Mammary epithelial cell (primary cell): ENCODE measurements at regions not wholly inside any gene's neighbourhood (a gene's known extent, or its start where the extent isn't known, plus 50 kb on each side); places are given as distances from the start of the nearest gene placed in this dataset.

ENCODE experiments used
- CTCF ChIP-seq, 2 donors: IDR thresholded peaks in 1 of 2; conservative IDR thresholded peaks in 1 of 2; 2 replicates each; pipeline ENCODE4 v1.5.1; 2011 to 2012; ENCODE audit warnings: inconsistent platforms in 2 of 2, low read length in 2 of 2, mild to moderate bottlenecking in 2 of 2, control low read depth in 1 of 2, low read depth in 1 of 2; ENCODE audit not compliant: insufficient read depth in 1 of 2; ENCODE audit errors: extremely low read depth in 1 of 2
- EZH2 ChIP-seq: IDR thresholded peaks from 2 replicates; pipeline ENCODE4 v1.6.1; 2012; ENCODE audit warnings: low read length, inconsistent platforms, borderline replicate concordance

GRCh38 chr5:168234133-168234532 lies 57.3 kb upstream of the WWC1 start:
- no peak for TF ChIP-seq CTCF (conservative IDR thresholded peaks at IDR 0.05 in 1 of 2, IDR thresholded peaks at IDR 0.05 in 1 of 2; ENCODE audit: extremely low read depth in 1 of 2, insufficient read depth in 1 of 2, low read depth in 1 of 2, low read length in 2 of 2)
- TF ChIP-seq EZH2 = no peak
